HCT116 (cell line): ENCODE measurements at regions not wholly inside any gene's neighbourhood (a gene's known extent, or its start where the extent isn't known, plus 50 kb on each side); places are given as distances from the start of the nearest gene placed in this dataset.

Experiments used
- ATAC-seq: fragments of 200-7000 bp; cut with Tn5 transposase; 2 replicates; pipeline ENCODE4 v1.9.1; 2020; ENCODE audit warnings: mild to moderate bottlenecking, moderate library complexity
- BruUV-seq: library from RNA; stranded (reverse); fragments of 400-500 nt; replicated peaks from 2 replicates; lab custom pipeline; 2021; lab: Mats Ljungman, UMichigan
- CTCF ChIA-PET: fragments of 300-600 bp; sonication (Branson Sonifier 250); formaldehyde crosslinking; loops from one replicate; lab custom pipeline; 2021; ENCODE audit warnings: antibody characterized with exemption; lab: Charles Lee
- POLR2A ChIA-PET: fragments of 300-600, 350-600 bp; sonication (Branson Sonifier 250); formaldehyde crosslinking; loops from one replicate; lab custom pipeline; 2021; ENCODE audit warnings: antibody characterized with exemption; lab: Charles Lee
- RAD21 ChIA-PET, 2 experiments: fragments of 300-600 bp; sonication (Branson Sonifier 250); formaldehyde crosslinking; loops; one replicate each; lab custom pipeline; 2023; ENCODE audit warnings: low total read pairs in 2 of 2; ENCODE audit not compliant: uncharacterized antibody in 2 of 2, unreplicated experiment in 2 of 2, low non-redundant PET in 1 of 2; lab: Charles Lee
- DNase-seq: peaks from one replicate; pipeline ENCODE4 v3.0.0-alpha.2; 2010; ENCODE audit warnings: low read depth, low spot score
- H2AFZ ChIP-seq: fragments of 200-600 bp; shearing (Covaris generic), sonication (generic); 2 replicates; pipeline ENCODE4 v1.6.1; 2017; ENCODE audit warnings: low read depth, mixed run types, mixed read lengths, antibody characterized with exemption, low read length; ENCODE audit not compliant: poor library complexity, severe bottlenecking
- H3K27ac ChIP-seq: 2 replicates; pipeline ENCODE4 v1.5.1; 2012; ENCODE audit warnings: low read depth, low read length
- H3K27me3 ChIP-seq: fragments of 200-600 bp; sonication (generic); 2 replicates; pipeline ENCODE4 v1.6.1; 2016; ENCODE audit warnings: mixed run types, low read length, mixed read lengths; ENCODE audit not compliant: insufficient read depth
- H3K36me3 ChIP-seq, 2 experiments: fragments of 200-500 bp in 1 of 2; fragments of 200-600 bp in 1 of 2; sonication (Bioruptor generic) in 1 of 2; sonication (generic) in 1 of 2; 2 replicates each; pipeline versions ENCODE4 v1.5.1 to v1.6.1; 2014 to 2016; ENCODE audit warnings: low read length in 2 of 2, inconsistent platforms in 1 of 2, mixed read lengths in 1 of 2, mixed run types in 1 of 2; ENCODE audit not compliant: insufficient read depth in 2 of 2, control insufficient read depth in 1 of 2
- H3K4me1 ChIP-seq, 2 experiments: fragments of 200-600 bp in 1 of 2; sonication (generic) in 1 of 2; 2 replicates each; pipeline versions ENCODE4 v1.5.1 to v1.6.1; 2012 to 2017; ENCODE audit warnings: low read length in 2 of 2, inconsistent platforms in 1 of 2, mild to moderate bottlenecking in 1 of 2, mixed read lengths in 1 of 2, mixed run types in 1 of 2, moderate library complexity in 1 of 2; ENCODE audit not compliant: insufficient read depth in 2 of 2, control insufficient read depth in 1 of 2
- H3K4me2 ChIP-seq: fragments of 200-600 bp; sonication (generic); 2 replicates; pipeline ENCODE4 v1.6.1; 2017; ENCODE audit warnings: mixed run types, low read length, mixed read lengths
- H3K4me3 ChIP-seq, 2 experiments: fragments of 200-600 bp in 1 of 2; sonication (generic) in 1 of 2; replicated peaks in 1 of 2; 2 replicates each; pipeline ENCODE4 v1.5.1; 2011 to 2016; ENCODE audit warnings: low read length in 2 of 2, control low read depth in 1 of 2, low read depth in 1 of 2, mild to moderate bottlenecking in 1 of 2, mixed read lengths in 1 of 2, mixed run types in 1 of 2
- H3K79me2 ChIP-seq: fragments of 200-600 bp; sonication (generic); 2 replicates; pipeline ENCODE4 v1.6.1; 2017; ENCODE audit warnings: mild to moderate bottlenecking, mixed run types, low read length, moderate library complexity, mixed read lengths; ENCODE audit not compliant: insufficient read depth
- H3K9ac ChIP-seq: fragments of 200-600 bp; sonication (generic); 2 replicates; pipeline ENCODE4 v1.6.1; 2016; ENCODE audit warnings: low read length, mixed read lengths
- H3K9me2 ChIP-seq: fragments of 200-600 bp; sonication (generic), shearing (Covaris generic); 2 replicates; pipeline ENCODE4 v1.6.1; 2017; ENCODE audit warnings: mixed run types, mild to moderate bottlenecking, moderate library complexity; ENCODE audit not compliant: insufficient read depth
- H3K9me3 ChIP-seq, 2 experiments: fragments of 200-500 bp in 1 of 2; fragments of 200-600 bp in 1 of 2; sonication (Bioruptor generic) in 1 of 2; sonication (generic) in 1 of 2; 2 replicates each; pipeline ENCODE4 v1.6.1; 2014 to 2017; ENCODE audit warnings: low read length in 2 of 2, mixed read lengths in 2 of 2, inconsistent platforms in 1 of 2, low read depth in 1 of 2, mild to moderate bottlenecking in 1 of 2, mixed run types in 1 of 2, moderate library complexity in 1 of 2; ENCODE audit not compliant: control insufficient read depth in 1 of 2, insufficient read depth in 1 of 2
- H4K20me1 ChIP-seq: fragments of 200-600 bp; sonication (generic), shearing (Covaris generic); 2 replicates; pipeline ENCODE4 v1.6.1; 2017; ENCODE audit warnings: mixed run types, mild to moderate bottlenecking, moderate library complexity; ENCODE audit not compliant: insufficient read depth
- CBX3 ChIP-seq: IDR thresholded peaks from 2 replicates; pipeline ENCODE4 v1.6.1; 2012; ENCODE audit warnings: low read depth
- CEBPB ChIP-seq: IDR thresholded peaks from 2 replicates; pipeline ENCODE4 v1.6.1; 2012; ENCODE audit warnings: low read depth
- EGR1 ChIP-seq: IDR thresholded peaks from 2 replicates; pipeline ENCODE4 v1.6.1; 2012; ENCODE audit warnings: low read depth
- EZH2phosphoT487 ChIP-seq: fragments of 200-600 bp; IDR thresholded peaks from 2 replicates; pipeline ENCODE4 v1.6.1; 2018; ENCODE audit warnings: antibody characterized with exemption, borderline replicate concordance
- FOSL1 ChIP-seq: IDR thresholded peaks from 2 replicates; pipeline ENCODE4 v1.6.1; 2012; ENCODE audit warnings: low read depth
- JUND ChIP-seq: IDR thresholded peaks from 2 replicates; pipeline ENCODE4 v1.6.1; 2012
- POLR2A ChIP-seq: IDR thresholded peaks from 2 replicates; pipeline ENCODE4 v1.7.0; 2011; ENCODE audit warnings: borderline replicate concordance; ENCODE audit not compliant: insufficient read depth, insufficient read length; ENCODE audit errors: extremely low read depth
- POLR2AphosphoS5 ChIP-seq: IDR thresholded peaks from 2 replicates; pipeline ENCODE4 v1.6.1; 2011; ENCODE audit warnings: mild to moderate bottlenecking, low read depth, low read length, moderate library complexity
- SIN3A ChIP-seq: IDR thresholded peaks from 2 replicates; pipeline ENCODE4 v1.6.1; 2012; ENCODE audit warnings: low read depth
- SP1 ChIP-seq: IDR thresholded peaks from 2 replicates; pipeline ENCODE4 v1.6.1; 2012; ENCODE audit warnings: low read depth
- SRF ChIP-seq: IDR thresholded peaks from 2 replicates; pipeline ENCODE4 v1.6.1; 2012; ENCODE audit warnings: low read depth
- TCF7L2 ChIP-seq: IDR thresholded peaks from 2 replicates; pipeline ENCODE4 v1.7.0; 2011; ENCODE audit warnings: borderline replicate concordance, inconsistent platforms; ENCODE audit not compliant: insufficient read depth, insufficient read length; ENCODE audit errors: extremely low read depth
- YY1 ChIP-seq: IDR thresholded peaks from 2 replicates; pipeline ENCODE4 v1.6.1; 2011; ENCODE audit warnings: low read length, low read depth, moderate library complexity, mild to moderate bottlenecking; ENCODE audit not compliant: insufficient replicate concordance; ENCODE audit errors: extremely low read depth
- ZFX ChIP-seq: fragments of 450-650 bp; IDR thresholded peaks from 2 replicates; pipeline ENCODE4 v1.6.1; 2017
- ZNF274 ChIP-seq: fragments of 200-500 bp; sonication (Bioruptor generic); IDR thresholded peaks from 2 replicates; pipeline ENCODE4 v1.6.1; 2014; ENCODE audit warnings: mild to moderate bottlenecking, low read depth, low read length, inconsistent platforms
- intact Hi-C: fragments of 100-400 bp; cut with micrococcal nuclease; formaldehyde crosslinking; loops from 2 replicates; pipeline ENCODE4 v1.10.0; 2022
- TF ChIP-seq, protein P1 (sequence below): IDR thresholded peaks from 2 replicates; pipeline ENCODE4 v1.6.1; 2012
- TF ChIP-seq, protein P2 (sequence below): IDR thresholded peaks from 2 replicates; pipeline ENCODE4 v1.6.1; 2012; ENCODE audit warnings: low read depth
- TF ChIP-seq, protein P3 (sequence below): IDR thresholded peaks from 2 replicates; pipeline ENCODE4 v1.6.1; 2012
- TF ChIP-seq, protein P4 (sequence below), 3 experiments: fragments of 200-600 bp in 1 of 3; sonication (generic) in 1 of 3; IDR thresholded peaks in 2 of 3; conservative IDR thresholded peaks in 1 of 3; 2 replicates each; pipeline ENCODE4 v1.5.1; 2012 to 2017; ENCODE audit warnings: low read depth in 2 of 3, low read length in 2 of 3, antibody characterized with exemption in 1 of 3, borderline replicate concordance in 1 of 3, control low read depth in 1 of 3, mild to moderate bottlenecking in 1 of 3, mixed read lengths in 1 of 3, mixed run types in 1 of 3, moderate library complexity in 1 of 3; ENCODE audit not compliant: insufficient read depth in 1 of 3
- TF ChIP-seq, protein P5 (sequence below): IDR thresholded peaks from 2 replicates; pipeline ENCODE4 v1.6.1; 2011; ENCODE audit warnings: mild to moderate bottlenecking, low read length, moderate library complexity; ENCODE audit not compliant: insufficient replicate concordance; ENCODE audit errors: extremely low read depth

DNA sequence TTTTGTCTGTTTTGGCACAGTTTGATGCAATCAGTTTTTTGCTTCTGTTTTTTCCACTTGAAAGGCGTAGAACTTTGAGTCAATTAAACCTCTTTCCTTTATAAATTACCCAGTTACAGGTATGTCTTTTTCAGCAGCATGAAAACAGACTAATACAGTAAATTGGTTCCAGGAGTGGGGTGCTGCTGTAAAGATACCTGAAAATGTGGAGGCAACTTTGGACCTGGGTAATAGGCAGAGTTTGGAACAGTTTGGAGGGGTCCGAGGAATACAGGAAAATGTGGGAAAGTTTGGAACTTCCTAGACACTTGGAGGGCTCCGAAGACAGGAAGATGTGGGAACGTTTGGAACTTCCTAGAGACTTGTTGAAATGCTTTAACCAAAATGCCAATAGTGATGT, 2022.2 kb downstream of the MAT2B start:
- RAD21 ChIA-PET = no interaction called here

More for the DNA sequence above, 2022.2 kb downstream of the MAT2B start:
- ChIA-PET CTCF (no interaction called here), POLR2A (no interaction called here)
- Histone ChIP-seq H3K36me3 (no peaks in the 10 kb centered on the region), H3K9me2 (no peaks in the 10 kb centered on the region), H2AFZ (no peak overlapping the region), H3K9me3 (peaks cover 11 to 17% of the 10 kb centered on the region in 2 experiments; a peak in 2 of 4 replicates), H3K4me2 (no peak overlapping the region), H3K4me1 (no peaks in the 10 kb centered on the region), H3K4me3 (no peak overlapping the region), H3K27me3 (no peaks in the 10 kb centered on the region), H3K9ac (no peak overlapping the region), H4K20me1 (no peaks in the 10 kb centered on the region), H3K79me2 (no peaks in the 10 kb centered on the region), H3K27ac (no peak overlapping the region)
- DNase-seq (no peak), ATAC-seq (no peak)
- no peak for TF ChIP-seq FOSL1
- TF ChIP-seq SRF = no peak
- no peak for TF ChIP-seq POLR2A
- no peak for TF ChIP-seq CEBPB
- TF ChIP-seq, protein P1, sequence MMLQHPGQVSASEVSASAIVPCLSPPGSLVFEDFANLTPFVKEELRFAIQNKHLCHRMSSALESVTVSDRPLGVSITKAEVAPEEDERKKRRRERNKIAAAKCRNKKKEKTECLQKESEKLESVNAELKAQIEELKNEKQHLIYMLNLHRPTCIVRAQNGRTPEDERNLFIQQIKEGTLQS = no peak
- TF ChIP-seq, protein P2, sequence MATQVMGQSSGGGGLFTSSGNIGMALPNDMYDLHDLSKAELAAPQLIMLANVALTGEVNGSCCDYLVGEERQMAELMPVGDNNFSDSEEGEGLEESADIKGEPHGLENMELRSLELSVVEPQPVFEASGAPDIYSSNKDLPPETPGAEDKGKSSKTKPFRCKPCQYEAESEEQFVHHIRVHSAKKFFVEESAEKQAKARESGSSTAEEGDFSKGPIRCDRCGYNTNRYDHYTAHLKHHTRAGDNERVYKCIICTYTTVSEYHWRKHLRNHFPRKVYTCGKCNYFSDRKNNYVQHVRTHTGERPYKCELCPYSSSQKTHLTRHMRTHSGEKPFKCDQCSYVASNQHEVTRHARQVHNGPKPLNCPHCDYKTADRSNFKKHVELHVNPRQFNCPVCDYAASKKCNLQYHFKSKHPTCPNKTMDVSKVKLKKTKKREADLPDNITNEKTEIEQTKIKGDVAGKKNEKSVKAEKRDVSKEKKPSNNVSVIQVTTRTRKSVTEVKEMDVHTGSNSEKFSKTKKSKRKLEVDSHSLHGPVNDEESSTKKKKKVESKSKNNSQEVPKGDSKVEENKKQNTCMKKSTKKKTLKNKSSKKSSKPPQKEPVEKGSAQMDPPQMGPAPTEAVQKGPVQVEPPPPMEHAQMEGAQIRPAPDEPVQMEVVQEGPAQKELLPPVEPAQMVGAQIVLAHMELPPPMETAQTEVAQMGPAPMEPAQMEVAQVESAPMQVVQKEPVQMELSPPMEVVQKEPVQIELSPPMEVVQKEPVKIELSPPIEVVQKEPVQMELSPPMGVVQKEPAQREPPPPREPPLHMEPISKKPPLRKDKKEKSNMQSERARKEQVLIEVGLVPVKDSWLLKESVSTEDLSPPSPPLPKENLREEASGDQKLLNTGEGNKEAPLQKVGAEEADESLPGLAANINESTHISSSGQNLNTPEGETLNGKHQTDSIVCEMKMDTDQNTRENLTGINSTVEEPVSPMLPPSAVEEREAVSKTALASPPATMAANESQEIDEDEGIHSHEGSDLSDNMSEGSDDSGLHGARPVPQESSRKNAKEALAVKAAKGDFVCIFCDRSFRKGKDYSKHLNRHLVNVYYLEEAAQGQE = no peak
- TF ChIP-seq, protein P3, sequence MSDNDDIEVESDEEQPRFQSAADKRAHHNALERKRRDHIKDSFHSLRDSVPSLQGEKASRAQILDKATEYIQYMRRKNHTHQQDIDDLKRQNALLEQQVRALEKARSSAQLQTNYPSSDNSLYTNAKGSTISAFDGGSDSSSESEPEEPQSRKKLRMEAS = no peak
- TF ChIP-seq YY1 = no peak
- TF ChIP-seq, protein P4, sequence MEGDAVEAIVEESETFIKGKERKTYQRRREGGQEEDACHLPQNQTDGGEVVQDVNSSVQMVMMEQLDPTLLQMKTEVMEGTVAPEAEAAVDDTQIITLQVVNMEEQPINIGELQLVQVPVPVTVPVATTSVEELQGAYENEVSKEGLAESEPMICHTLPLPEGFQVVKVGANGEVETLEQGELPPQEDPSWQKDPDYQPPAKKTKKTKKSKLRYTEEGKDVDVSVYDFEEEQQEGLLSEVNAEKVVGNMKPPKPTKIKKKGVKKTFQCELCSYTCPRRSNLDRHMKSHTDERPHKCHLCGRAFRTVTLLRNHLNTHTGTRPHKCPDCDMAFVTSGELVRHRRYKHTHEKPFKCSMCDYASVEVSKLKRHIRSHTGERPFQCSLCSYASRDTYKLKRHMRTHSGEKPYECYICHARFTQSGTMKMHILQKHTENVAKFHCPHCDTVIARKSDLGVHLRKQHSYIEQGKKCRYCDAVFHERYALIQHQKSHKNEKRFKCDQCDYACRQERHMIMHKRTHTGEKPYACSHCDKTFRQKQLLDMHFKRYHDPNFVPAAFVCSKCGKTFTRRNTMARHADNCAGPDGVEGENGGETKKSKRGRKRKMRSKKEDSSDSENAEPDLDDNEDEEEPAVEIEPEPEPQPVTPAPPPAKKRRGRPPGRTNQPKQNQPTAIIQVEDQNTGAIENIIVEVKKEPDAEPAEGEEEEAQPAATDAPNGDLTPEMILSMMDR (IDR thresholded peaks at IDR 0.05 in 2 of 3, conservative IDR thresholded peaks at IDR 0.05 in 1 of 3; ENCODE audit: borderline replicate concordance in 1 of 3, insufficient read depth in 1 of 3, low read depth in 2 of 3, low read length in 2 of 3) = no peak
- no peak for TF ChIP-seq EGR1
- TF ChIP-seq CBX3 = no peak
- no peak for TF ChIP-seq ZNF274
- no peak for TF ChIP-seq SIN3A
- TF ChIP-seq SP1 = no peak
- no peak for TF ChIP-seq TCF7L2
- no peak for TF ChIP-seq JUND
- no peak for TF ChIP-seq EZH2phosphoT487
- TF ChIP-seq ZFX = no peak
- no peak for TF ChIP-seq POLR2AphosphoS5
- TF ChIP-seq, protein P5, sequence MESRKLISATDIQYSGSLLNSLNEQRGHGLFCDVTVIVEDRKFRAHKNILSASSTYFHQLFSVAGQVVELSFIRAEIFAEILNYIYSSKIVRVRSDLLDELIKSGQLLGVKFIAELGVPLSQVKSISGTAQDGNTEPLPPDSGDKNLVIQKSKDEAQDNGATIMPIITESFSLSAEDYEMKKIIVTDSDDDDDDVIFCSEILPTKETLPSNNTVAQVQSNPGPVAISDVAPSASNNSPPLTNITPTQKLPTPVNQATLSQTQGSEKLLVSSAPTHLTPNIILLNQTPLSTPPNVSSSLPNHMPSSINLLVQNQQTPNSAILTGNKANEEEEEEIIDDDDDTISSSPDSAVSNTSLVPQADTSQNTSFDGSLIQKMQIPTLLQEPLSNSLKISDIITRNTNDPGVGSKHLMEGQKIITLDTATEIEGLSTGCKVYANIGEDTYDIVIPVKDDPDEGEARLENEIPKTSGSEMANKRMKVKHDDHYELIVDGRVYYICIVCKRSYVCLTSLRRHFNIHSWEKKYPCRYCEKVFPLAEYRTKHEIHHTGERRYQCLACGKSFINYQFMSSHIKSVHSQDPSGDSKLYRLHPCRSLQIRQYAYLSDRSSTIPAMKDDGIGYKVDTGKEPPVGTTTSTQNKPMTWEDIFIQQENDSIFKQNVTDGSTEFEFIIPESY = no peak
- BruUV-seq = no TSS peak
- intact Hi-C loops = no loop called here
